ENCODE measurements at regions not wholly inside any gene's neighbourhood (a gene's known extent, or its start where the extent isn't known, plus 50 kb on each side); places are given as distances from the start of the nearest gene placed in this dataset.
A peak's percentile ranks its signal among the peaks of the same experiment; 100 is the strongest.

- DNase-seq (ENCODE audit: low read depth in 2 of 2) = no peak
Measured at GRCh38 chr17:73929860-73930430, 273.5 kb upstream of the RPL38 start.

- no peak for DNase-seq (ENCODE audit: low read depth in 2 of 2)
Measured at GRCh38 chr17:73932216-73932749, 271.2 kb upstream of the RPL38 start.

- DNase-seq (ENCODE audit: low read depth in 2 of 2) = no peak
Measured at GRCh38 chr17:73933164-73933766, 270.2 kb upstream of the RPL38 start.

GRCh38 chr17:73933871-73934270 lies 269.6 kb upstream of the RPL38 start:
- DNase-seq (ENCODE audit: low read depth in 2 of 2) = no peak

- no peak for DNase-seq (ENCODE audit: low read depth in 2 of 2)
Measured at GRCh38 chr17:73934696-73935095, 268.8 kb upstream of the RPL38 start.

GRCh38 chr17:73936908-73937627 lies 266.4 kb upstream of the RPL38 start:
- DNase-seq (ENCODE audit: low read depth in 2 of 2) = no peak

- DNase-seq (ENCODE audit: low read depth in 2 of 2) = no peak
Measured at GRCh38 chr17:73938706-73939105, 264.8 kb upstream of the RPL38 start.

- no peak for DNase-seq (ENCODE audit: low read depth in 2 of 2)
Measured at GRCh38 chr17:73939806-73940205, 263.7 kb upstream of the RPL38 start.

- no peak for DNase-seq (ENCODE audit: low read depth in 2 of 2)
Measured at GRCh38 chr17:73940511-73940910, 263.0 kb upstream of the RPL38 start.

- DNase-seq (ENCODE audit: low read depth in 2 of 2) = no peak
Measured at GRCh38 chr17:73941919-73942530, 261.5 kb upstream of the RPL38 start.

GRCh38 chr17:73942703-73943415 lies 260.6 kb upstream of the RPL38 start:
- DNase-seq (ENCODE audit: low read depth in 2 of 2) = no peak

- DNase-seq (ENCODE audit: low read depth in 2 of 2) = no peak
Measured at GRCh38 chr17:73943416-73944110, 259.9 kb upstream of the RPL38 start.

GRCh38 chr17:73944366-73944765 lies 259.1 kb upstream of the RPL38 start:
- no peak for DNase-seq (ENCODE audit: low read depth in 2 of 2)

GRCh38 chr17:73947281-73947965 lies 256.1 kb upstream of the RPL38 start:
- no peak for DNase-seq (ENCODE audit: low read depth in 2 of 2)

GRCh38 chr17:73947966-73948355 lies 255.5 kb upstream of the RPL38 start:
- no peak for DNase-seq (ENCODE audit: low read depth in 2 of 2)

- DNase-seq (ENCODE audit: low read depth in 2 of 2) = no peak
Measured at GRCh38 chr17:73949903-73950592, 253.4 kb upstream of the RPL38 start.

GRCh38 chr17:73950593-73950914 lies 252.9 kb upstream of the RPL38 start:
- DNase-seq (ENCODE audit: low read depth in 2 of 2) = no peak

GRCh38 chr17:73952082-73952479 lies 251.4 kb upstream of the RPL38 start:
- no peak for DNase-seq (ENCODE audit: low read depth in 2 of 2)

- peak; percentile 22 to 23 for DNase-seq (ENCODE audit: low read depth in 2 of 2)
Measured at GRCh38 chr17:73952480-73953205, 250.8 kb upstream of the RPL38 start.
